Upper lobe of left lung (tissue), 4 donors: ENCODE measurements at regions not wholly inside any gene's neighbourhood (a gene's known extent, or its start where the extent isn't known, plus 50 kb on each side); places are given as distances from the start of the nearest gene placed in this dataset.

Source experiments
- POLR2A ChIP-seq, 4 donors: fragments of 450-650 bp; IDR thresholded peaks; one replicate each; pipeline ENCODE4 v1.5.1; 2016 to 2017; ENCODE audit warnings: antibody characterized with exemption in 4 of 4, mild to moderate bottlenecking in 2 of 4
- POLR2AphosphoS5 ChIP-seq, 2 donors: sonication (generic); formaldehyde crosslinking; IDR thresholded peaks; one replicate each; pipeline ENCODE4 v1.5.1; 2017; ENCODE audit warnings: antibody characterized with exemption in 2 of 2
- TF ChIP-seq, protein P1 (sequence below), 6 experiments: fragments of 450-650 bp in 4 of 6; fragments of 200-600 bp in 2 of 6; sonication (generic) in 2 of 6; IDR thresholded peaks; one replicate each; pipeline ENCODE4 v1.5.1; 2016 to 2019; ENCODE audit warnings: antibody characterized with exemption in 6 of 6

DNA sequence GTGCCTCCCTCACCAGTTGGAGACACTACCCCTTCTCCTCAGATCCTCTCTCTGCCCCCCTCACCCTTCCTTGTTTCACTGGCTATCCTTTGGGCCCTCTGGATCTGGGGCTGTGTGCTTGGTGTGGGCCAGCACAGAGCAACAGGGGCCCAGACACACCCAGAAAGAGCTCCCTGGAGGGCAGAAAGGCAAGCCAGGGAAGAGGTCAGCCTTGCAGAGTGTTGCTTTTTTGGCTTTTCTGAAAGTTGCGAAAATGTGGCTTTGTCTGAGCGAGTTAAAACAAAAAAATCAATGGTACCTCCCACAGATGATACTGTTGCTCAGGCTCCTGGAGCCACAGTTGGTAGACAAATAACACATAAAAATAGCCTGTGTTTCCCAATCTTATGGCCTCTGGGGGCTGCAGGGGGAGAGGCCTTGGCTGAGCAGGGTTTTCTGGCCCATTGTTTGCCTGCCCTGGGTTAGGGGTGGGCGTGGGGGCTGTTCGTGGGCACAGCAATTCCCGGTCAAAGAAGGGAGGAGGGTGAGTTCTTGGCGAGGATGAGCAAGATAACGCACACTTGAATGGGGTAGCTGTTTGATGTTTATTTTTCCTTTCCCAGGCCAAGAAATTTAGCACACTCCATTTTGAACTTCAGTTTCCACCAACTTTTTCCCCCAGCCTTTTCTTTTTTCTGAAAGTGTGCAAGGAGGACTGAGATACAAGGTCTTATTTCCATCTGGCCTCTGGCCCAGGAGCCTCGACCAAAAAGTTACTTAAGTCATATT, 167.0 kb upstream of the HAAO start:
- TF ChIP-seq, protein P1, sequence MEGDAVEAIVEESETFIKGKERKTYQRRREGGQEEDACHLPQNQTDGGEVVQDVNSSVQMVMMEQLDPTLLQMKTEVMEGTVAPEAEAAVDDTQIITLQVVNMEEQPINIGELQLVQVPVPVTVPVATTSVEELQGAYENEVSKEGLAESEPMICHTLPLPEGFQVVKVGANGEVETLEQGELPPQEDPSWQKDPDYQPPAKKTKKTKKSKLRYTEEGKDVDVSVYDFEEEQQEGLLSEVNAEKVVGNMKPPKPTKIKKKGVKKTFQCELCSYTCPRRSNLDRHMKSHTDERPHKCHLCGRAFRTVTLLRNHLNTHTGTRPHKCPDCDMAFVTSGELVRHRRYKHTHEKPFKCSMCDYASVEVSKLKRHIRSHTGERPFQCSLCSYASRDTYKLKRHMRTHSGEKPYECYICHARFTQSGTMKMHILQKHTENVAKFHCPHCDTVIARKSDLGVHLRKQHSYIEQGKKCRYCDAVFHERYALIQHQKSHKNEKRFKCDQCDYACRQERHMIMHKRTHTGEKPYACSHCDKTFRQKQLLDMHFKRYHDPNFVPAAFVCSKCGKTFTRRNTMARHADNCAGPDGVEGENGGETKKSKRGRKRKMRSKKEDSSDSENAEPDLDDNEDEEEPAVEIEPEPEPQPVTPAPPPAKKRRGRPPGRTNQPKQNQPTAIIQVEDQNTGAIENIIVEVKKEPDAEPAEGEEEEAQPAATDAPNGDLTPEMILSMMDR (IDR thresholded peaks at IDR 0.05) = no peak
- TF ChIP-seq POLR2AphosphoS5 (IDR thresholded peaks at IDR 0.05) (no peak), POLR2A (IDR thresholded peaks at IDR 0.05) (no peak)
